ENCODE measurements at regions not wholly inside any gene's neighbourhood (a gene's known extent, or its start where the extent isn't known, plus 50 kb on each side); places are given as distances from the start of the nearest gene placed in this dataset.

DNA sequence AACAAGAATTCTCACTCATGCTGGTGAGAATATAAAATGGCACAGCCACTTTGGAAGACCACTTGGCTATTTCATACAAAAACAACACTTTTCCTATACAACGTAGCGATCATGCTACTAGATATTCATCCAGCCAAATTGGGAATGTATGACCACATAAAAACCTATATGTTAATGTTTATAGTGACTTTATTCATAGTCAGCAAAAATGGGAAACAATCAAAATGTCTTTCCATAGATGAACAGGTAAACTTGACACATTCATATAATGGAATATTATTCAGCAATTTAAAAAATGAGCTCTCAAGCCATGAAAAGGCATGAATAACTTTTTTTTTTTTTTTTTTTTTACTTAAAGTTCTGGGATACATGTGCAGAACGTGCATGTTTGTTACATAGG lies 445.2 kb downstream of the ZBBX start:
- no peak overlapping the region for H3K4me3 ChIP-seq (ENCODE audit: low read length)
- ChIA-PET CTCF (no interaction called here), POLR2A (ENCODE audit: unreplicated experiment) (no interaction called here)
- H3K27me3 ChIP-seq (ENCODE audit: low read length) = no peaks in the 10 kb centered on the region
- no peaks in the 10 kb centered on the region for H3F3A ChIP-seq (ENCODE audit: low read length, unreplicated experiment)
- no peak overlapping the region for H2AFZ ChIP-seq (ENCODE audit: low read length)
- H3K27ac ChIP-seq (ENCODE audit: low read length) = no peak overlapping the region
- no peak for TF ChIP-seq EZH2 (IDR thresholded peaks at IDR 0.05; ENCODE audit: low read length, unreplicated experiment)
- no peak for TF ChIP-seq EZH2phosphoT487 (IDR thresholded peaks at IDR 0.05; ENCODE audit: borderline replicate concordance, low read length)
- TF ChIP-seq, protein P1, sequence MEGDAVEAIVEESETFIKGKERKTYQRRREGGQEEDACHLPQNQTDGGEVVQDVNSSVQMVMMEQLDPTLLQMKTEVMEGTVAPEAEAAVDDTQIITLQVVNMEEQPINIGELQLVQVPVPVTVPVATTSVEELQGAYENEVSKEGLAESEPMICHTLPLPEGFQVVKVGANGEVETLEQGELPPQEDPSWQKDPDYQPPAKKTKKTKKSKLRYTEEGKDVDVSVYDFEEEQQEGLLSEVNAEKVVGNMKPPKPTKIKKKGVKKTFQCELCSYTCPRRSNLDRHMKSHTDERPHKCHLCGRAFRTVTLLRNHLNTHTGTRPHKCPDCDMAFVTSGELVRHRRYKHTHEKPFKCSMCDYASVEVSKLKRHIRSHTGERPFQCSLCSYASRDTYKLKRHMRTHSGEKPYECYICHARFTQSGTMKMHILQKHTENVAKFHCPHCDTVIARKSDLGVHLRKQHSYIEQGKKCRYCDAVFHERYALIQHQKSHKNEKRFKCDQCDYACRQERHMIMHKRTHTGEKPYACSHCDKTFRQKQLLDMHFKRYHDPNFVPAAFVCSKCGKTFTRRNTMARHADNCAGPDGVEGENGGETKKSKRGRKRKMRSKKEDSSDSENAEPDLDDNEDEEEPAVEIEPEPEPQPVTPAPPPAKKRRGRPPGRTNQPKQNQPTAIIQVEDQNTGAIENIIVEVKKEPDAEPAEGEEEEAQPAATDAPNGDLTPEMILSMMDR (conservative IDR thresholded peaks at IDR 0.05; ENCODE audit: low read depth, low read length) = no peak
- no peaks in the 10 kb centered on the region for H4K20me1 ChIP-seq (ENCODE audit: low read length)
- no peak for DNase-seq
- BruUV-seq (replicated peaks) = no TSS peak
- ATAC-seq = no peak
- H3K4me2 ChIP-seq (ENCODE audit: low read length) = no peak overlapping the region
- no peak overlapping the region for H3K9ac ChIP-seq (ENCODE audit: low read length)
- H3K9me2 ChIP-seq (replicated peaks; ENCODE audit: low read length) = no peaks in the 10 kb centered on the region
- H3K79me2 ChIP-seq (ENCODE audit: low read length) = no peaks in the 10 kb centered on the region
- H3K4me1 ChIP-seq (ENCODE audit: insufficient read depth, low read length) = no peaks in the 10 kb centered on the region
- intact Hi-C loops (cut with micrococcal nuclease) = no loop called here
- no peaks in the 10 kb centered on the region for H3K9me3 ChIP-seq (ENCODE audit: low read length)
- H3K36me3 ChIP-seq (ENCODE audit: low read depth, low read length) = no peaks in the 10 kb centered on the region

DNA sequence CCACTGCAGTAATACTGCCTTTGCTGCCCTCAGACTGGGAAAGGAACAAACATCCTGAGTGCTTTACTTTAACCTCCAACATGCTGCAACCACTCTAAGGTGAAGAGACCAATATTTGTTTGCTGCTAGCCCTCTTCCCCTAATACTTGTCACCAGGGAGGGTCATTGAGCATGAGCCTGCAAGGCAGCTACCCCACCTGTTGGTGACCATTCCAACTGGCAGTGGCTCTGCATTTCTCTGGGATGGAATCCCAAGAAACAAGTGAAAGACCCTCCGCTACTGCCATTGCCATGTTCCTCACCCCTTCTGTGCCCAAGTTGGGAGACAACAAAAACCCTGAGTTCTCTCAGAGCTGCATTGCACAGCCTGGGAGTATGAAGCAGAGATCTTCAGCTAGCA lies 462.7 kb downstream of the ZBBX start:
- no peaks in the 10 kb centered on the region for H3K79me2 ChIP-seq (ENCODE audit: low read length)
- no peaks in the 10 kb centered on the region for H4K20me1 ChIP-seq (ENCODE audit: low read length)
- intact Hi-C loops (cut with micrococcal nuclease) = no loop called here
- POLR2A ChIA-PET (ENCODE audit: unreplicated experiment) = no interaction called here
- H3K9ac ChIP-seq (ENCODE audit: low read length) = no peak overlapping the region
- DNase-seq (no peak), ATAC-seq (no peak)
- H3K36me3 ChIP-seq (ENCODE audit: low read depth, low read length) = no peaks in the 10 kb centered on the region
- no peaks in the 10 kb centered on the region for H3K4me1 ChIP-seq (ENCODE audit: insufficient read depth, low read length)
- H3F3A ChIP-seq (ENCODE audit: low read length, unreplicated experiment) = no peaks in the 10 kb centered on the region
- TF ChIP-seq, protein P1 (conservative IDR thresholded peaks at IDR 0.05; ENCODE audit: low read depth, low read length) = no peak
- TF ChIP-seq EZH2phosphoT487 (IDR thresholded peaks at IDR 0.05; ENCODE audit: borderline replicate concordance, low read length) (no peak), EZH2 (IDR thresholded peaks at IDR 0.05; ENCODE audit: low read length, unreplicated experiment) (no peak)
- H3K9me3 ChIP-seq (ENCODE audit: low read length) = no peaks in the 10 kb centered on the region
- CTCF ChIA-PET = no interaction called here
- H3K4me3 ChIP-seq (ENCODE audit: low read length) = no peak overlapping the region
- BruUV-seq (replicated peaks) = no TSS peak
- no peak overlapping the region for H2AFZ ChIP-seq (ENCODE audit: low read length)
- no peaks in the 10 kb centered on the region for H3K9me2 ChIP-seq (replicated peaks; ENCODE audit: low read length)
- H3K27ac ChIP-seq (ENCODE audit: low read length) = no peak overlapping the region
- no peaks in the 10 kb centered on the region for H3K27me3 ChIP-seq (ENCODE audit: low read length)
- no peak overlapping the region for H3K4me2 ChIP-seq (ENCODE audit: low read length)

DNA sequence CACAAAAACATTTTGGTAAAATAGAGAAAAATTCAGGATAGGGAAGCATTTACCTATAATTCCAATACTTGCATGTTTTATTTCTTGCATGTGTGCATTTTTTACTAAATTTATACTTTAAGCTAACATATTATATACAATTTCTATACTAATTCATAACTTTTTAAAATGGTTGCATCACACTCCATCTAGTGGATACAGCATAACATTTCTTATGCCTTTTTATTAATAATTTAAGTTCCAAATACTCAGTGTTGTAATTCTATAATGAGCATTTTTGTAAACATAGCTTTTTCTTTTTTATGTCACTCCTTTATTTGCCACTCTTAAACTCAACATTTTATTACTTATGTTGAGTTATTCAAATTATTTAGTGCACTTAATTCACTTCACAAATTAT lies 477.7 kb downstream of the ZBBX start:
- no peak overlapping the region for H3K4me2 ChIP-seq (ENCODE audit: low read length)
- intact Hi-C loops (cut with micrococcal nuclease) = loop anchor here (1.0 to 10.0 kb wide), 6 partner anchors 130 to 890 kb away; no protein-coding TSS in a partner anchor
- H3F3A ChIP-seq (ENCODE audit: low read length, unreplicated experiment) = no peaks in the 10 kb centered on the region
- no peaks in the 10 kb centered on the region for H4K20me1 ChIP-seq (ENCODE audit: low read length)
- H3K27me3 ChIP-seq (ENCODE audit: low read length) = no peaks in the 10 kb centered on the region
- H3K79me2 ChIP-seq (ENCODE audit: low read length) = no peaks in the 10 kb centered on the region
- ChIA-PET POLR2A (ENCODE audit: unreplicated experiment) (interaction anchor here (0.6 to 0.7 kb wide), 2 partner anchors 10 to 1277 kb away, joined by 3 to 4 read pairs; no protein-coding TSS in a partner anchor), CTCF (interaction anchor here (0.5 to 0.7 kb wide), 2 partner anchors 17 to 882 kb away, joined by 3 read pairs; no protein-coding TSS in a partner anchor)
- H3K9me2 ChIP-seq (replicated peaks; ENCODE audit: low read length) = no peaks in the 10 kb centered on the region
- TF ChIP-seq EZH2phosphoT487 (IDR thresholded peaks at IDR 0.05; ENCODE audit: borderline replicate concordance, low read length) = no peak
- TF ChIP-seq, protein P1 (conservative IDR thresholded peaks at IDR 0.05; ENCODE audit: low read depth, low read length) = peak; percentile 53
- no peaks in the 10 kb centered on the region for H3K9me3 ChIP-seq (ENCODE audit: low read length)
- no peak for ATAC-seq
- no peaks in the 10 kb centered on the region for H3K4me1 ChIP-seq (ENCODE audit: insufficient read depth, low read length)
- no TSS peak for BruUV-seq (replicated peaks)
- H3K36me3 ChIP-seq (ENCODE audit: low read depth, low read length) = no peaks in the 10 kb centered on the region
- H3K9ac ChIP-seq (ENCODE audit: low read length) = no peak overlapping the region
- no peak overlapping the region for H2AFZ ChIP-seq (ENCODE audit: low read length)
- peak; percentile 23 for DNase-seq
- H3K4me3 ChIP-seq (ENCODE audit: low read length) = no peak overlapping the region
- H3K27ac ChIP-seq (ENCODE audit: low read length) = no peak overlapping the region
